K562 (cell line): ENCODE measurements at regions not wholly inside any gene's neighbourhood (a gene's known extent, or its start where the extent isn't known, plus 50 kb on each side); places are given as distances from the start of the nearest gene placed in this dataset.

Experiments used
- CBX5 ChIP-seq: IDR thresholded peaks from 2 replicates; pipeline ENCODE4 v1.6.1; 2014; ENCODE audit warnings: low read depth, borderline replicate concordance
- CHD7 ChIP-seq: fragments of 200-600 bp; sonication (generic); IDR thresholded peaks from one replicate; pipeline ENCODE4 v1.6.1; 2012; ENCODE audit warnings: mild to moderate bottlenecking, low read depth, low read length, inconsistent platforms
- EP300 ChIP-seq: IDR thresholded peaks from 2 replicates; pipeline ENCODE4 v1.6.1; 2012; ENCODE audit warnings: low read length, improper control_type of control experiment
- HDAC2 ChIP-seq: fragments of 450-650 bp; IDR thresholded peaks from 2 replicates; pipeline ENCODE4 v1.6.1; 2016; ENCODE audit warnings: mild to moderate bottlenecking
- JUND ChIP-seq, 2 experiments: IDR thresholded peaks; 2 replicates in 1 of 2; 3 replicates in 1 of 2; pipeline ENCODE4 v1.6.1; 2011; ENCODE audit warnings: borderline replicate concordance in 2 of 2, low read depth in 2 of 2, low read length in 2 of 2, improper control_type of control experiment in 1 of 2, missing biosample characterization in 1 of 2, missing genetic modification characterization in 1 of 2, missing genetic modification reagents in 1 of 2
- SIRT6 ChIP-seq: IDR thresholded peaks from one replicate; pipeline ENCODE4 v1.6.1; 2012; ENCODE audit warnings: low read depth, mild to moderate bottlenecking, control low read depth, inconsistent platforms, low read length, moderate library complexity
- STAG1 ChIP-seq: sonication (generic); formaldehyde crosslinking; IDR thresholded peaks from 2 replicates; pipeline ENCODE4 v1.5.0; 2020; ENCODE audit warnings: missing genetic modification reagents, borderline replicate concordance
- ZNF324 ChIP-seq: fragments of 250-450 bp; sonication (Bioruptor Pico); IDR thresholded peaks from 2 replicates; pipeline ENCODE4 v1.4.0; 2020; ENCODE audit warnings: mild to moderate bottlenecking
- TF ChIP-seq, protein P1 (sequence below), 2 experiments: IDR thresholded peaks; 2 replicates each; pipeline ENCODE4 v1.6.1; 2012; ENCODE audit warnings: improper control_type of control experiment in 2 of 2, low read depth in 2 of 2, low read length in 2 of 2, borderline replicate concordance in 1 of 2

DNA sequence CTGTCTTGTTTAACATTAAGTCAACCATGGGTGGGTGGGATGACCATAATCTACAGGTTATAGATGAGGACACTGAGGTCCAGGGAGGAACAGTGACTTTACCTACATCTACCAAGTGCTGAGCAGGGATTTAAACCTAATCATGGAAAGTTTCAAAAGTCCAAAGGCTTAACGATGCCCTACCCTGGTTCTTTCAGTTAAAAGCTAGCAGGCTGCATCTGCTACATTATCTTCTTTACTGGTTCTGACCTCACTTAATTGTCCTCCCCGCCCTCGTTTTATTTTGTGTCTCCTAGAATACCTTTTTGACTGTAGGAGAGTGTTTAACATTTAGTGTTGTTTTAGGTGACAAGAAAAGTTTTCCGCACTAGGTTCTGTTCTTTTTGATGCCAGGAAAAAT is 735.2 kb downstream of the TLR4 start:
- TF ChIP-seq EP300 (no peak), CHD7 (no peak), JUND (IDR thresholded peaks at IDR 0.05; ENCODE audit: borderline replicate concordance, low read depth, low read length) (no peak), JUND (tag; IDR thresholded peaks at IDR 0.05; ENCODE audit: borderline replicate concordance, low read depth, low read length) (no peak), SIRT6 (no peak), ZNF324 (CRISPR knock-in tag) (no peak), HDAC2 (no peak), STAG1 (CRISPR knock-in tag) (no peak), CBX5 (no peak)
- TF ChIP-seq, protein P1, sequence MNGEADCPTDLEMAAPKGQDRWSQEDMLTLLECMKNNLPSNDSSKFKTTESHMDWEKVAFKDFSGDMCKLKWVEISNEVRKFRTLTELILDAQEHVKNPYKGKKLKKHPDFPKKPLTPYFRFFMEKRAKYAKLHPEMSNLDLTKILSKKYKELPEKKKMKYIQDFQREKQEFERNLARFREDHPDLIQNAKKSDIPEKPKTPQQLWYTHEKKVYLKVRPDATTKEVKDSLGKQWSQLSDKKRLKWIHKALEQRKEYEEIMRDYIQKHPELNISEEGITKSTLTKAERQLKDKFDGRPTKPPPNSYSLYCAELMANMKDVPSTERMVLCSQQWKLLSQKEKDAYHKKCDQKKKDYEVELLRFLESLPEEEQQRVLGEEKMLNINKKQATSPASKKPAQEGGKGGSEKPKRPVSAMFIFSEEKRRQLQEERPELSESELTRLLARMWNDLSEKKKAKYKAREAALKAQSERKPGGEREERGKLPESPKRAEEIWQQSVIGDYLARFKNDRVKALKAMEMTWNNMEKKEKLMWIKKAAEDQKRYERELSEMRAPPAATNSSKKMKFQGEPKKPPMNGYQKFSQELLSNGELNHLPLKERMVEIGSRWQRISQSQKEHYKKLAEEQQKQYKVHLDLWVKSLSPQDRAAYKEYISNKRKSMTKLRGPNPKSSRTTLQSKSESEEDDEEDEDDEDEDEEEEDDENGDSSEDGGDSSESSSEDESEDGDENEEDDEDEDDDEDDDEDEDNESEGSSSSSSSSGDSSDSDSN (IDR thresholded peaks at IDR 0.05; ENCODE audit: borderline replicate concordance in 1 of 2, low read depth in 2 of 2, low read length in 2 of 2): no peak
